OCI-LY1 (cell line): ENCODE measurements at regions not wholly inside any gene's neighbourhood (a gene's known extent, or its start where the extent isn't known, plus 50 kb on each side); places are given as distances from the start of the nearest gene placed in this dataset.

Experiments used
- CTCF ChIP-seq: fragments of 200-600 bp; sonication (generic), shearing (Covaris generic); IDR thresholded peaks from 2 replicates; pipeline ENCODE4 v1.5.1; 2017; ENCODE audit warnings: mild to moderate bottlenecking, antibody characterized with exemption, low read length, moderate library complexity, mixed read lengths
- EZH2 ChIP-seq: fragments of 200-600 bp; sonication (generic), shearing (Covaris generic); IDR thresholded peaks from 2 replicates; pipeline ENCODE4 v1.8.0; 2017; ENCODE audit warnings: borderline replicate concordance, mixed run types, mild to moderate bottlenecking, antibody characterized with exemption, low read length, moderate library complexity, mixed read lengths

GRCh38 chr1:232379063-232379434 lies 250.9 kb downstream of the SIPA1L2 start:
- TF ChIP-seq CTCF (no peak), EZH2 (no peak)
